K562 (cell line): ENCODE measurements at regions not wholly inside any gene's neighbourhood (a gene's known extent, or its start where the extent isn't known, plus 50 kb on each side); places are given as distances from the start of the nearest gene placed in this dataset.
A peak's percentile ranks its signal among the peaks of the same experiment; 100 is the strongest.

Experiments used
- ATAC-seq: fragments of 200-7000 bp; cut with Tn5 transposase; 3 replicates; pipeline ENCODE4 v1.9.1; 2020; ENCODE audit warnings: moderate library complexity
- BruUV-seq: library from RNA; stranded (reverse); fragments of 400-500 nt; replicated peaks from 2 replicates; lab custom pipeline; 2021; lab: Mats Ljungman, UMichigan
- CTCF ChIA-PET: fragments of 300-600 bp; formaldehyde crosslinking; extraction: SDS; loops from one replicate; lab custom pipeline; 2021; ENCODE audit warnings: low intra/inter-chr PET ratio; lab: Yijun Ruan, JAX
- POLR2A ChIA-PET: fragments of 300-600, 350-650 bp; sonication (Branson Sonifier 250); formaldehyde crosslinking; extraction: SDS; loops from one replicate; lab custom pipeline; 2021; ENCODE audit warnings: antibody characterized with exemption, inconsistent platforms; lab: Yijun Ruan, JAX
- DNase-seq, 4 experiments: peaks; one replicate each; pipeline versions ENCODE4 v3.0.0 to v3.0.0-alpha.2; 2011 to 2018; ENCODE audit warnings: low spot score in 3 of 4, mixed read lengths in 3 of 4; ENCODE audit errors: extremely low read depth in 1 of 4
- FAIRE-seq: peaks from 2 replicates; lab custom pipeline; 2011; peaks lifted over from hg19 to GRCh38; lab: Jason Lieb, UNC
- H2AFZ ChIP-seq: 2 replicates; pipeline ENCODE4 v1.6.0; 2011; ENCODE audit warnings: low read depth, low read length, control low read depth, inconsistent platforms
- H3K27ac ChIP-seq: fragments of 200-600 bp; 3 replicates; pipeline ENCODE4 v1.8.0; 2011; ENCODE audit warnings: low read depth, mild to moderate bottlenecking, control low read depth, inconsistent platforms, low read length, moderate library complexity, mixed read lengths; ENCODE audit errors: extremely low read depth
- H3K27me3 ChIP-seq, 2 experiments: fragments of 300-600 bp in 1 of 2; 2 replicates in 1 of 2; 3 replicates in 1 of 2; pipeline versions ENCODE4 v1.6.0 to v1.8.0; 2011; ENCODE audit warnings: inconsistent platforms in 2 of 2, low read length in 2 of 2, mild to moderate bottlenecking in 1 of 2, mixed read lengths in 1 of 2, moderate library complexity in 1 of 2; ENCODE audit not compliant: control insufficient read depth in 2 of 2, insufficient read depth in 2 of 2
- H3K36me3 ChIP-seq: fragments of 300-600 bp; 3 replicates; pipeline ENCODE4 v1.8.0; 2011; ENCODE audit warnings: mild to moderate bottlenecking, low read length, inconsistent platforms; ENCODE audit not compliant: control insufficient read depth, insufficient read depth
- H3K4me1 ChIP-seq, 2 experiments: fragments of 200-600 bp in 1 of 2; replicated peaks in 1 of 2; 2 replicates in 1 of 2; 3 replicates in 1 of 2; pipeline versions ENCODE4 v1.5.1 to v1.8.0; 2011; ENCODE audit warnings: inconsistent platforms in 2 of 2, low read length in 2 of 2, mild to moderate bottlenecking in 1 of 2, mixed read lengths in 1 of 2, moderate library complexity in 1 of 2; ENCODE audit not compliant: control insufficient read depth in 2 of 2, insufficient read depth in 2 of 2
- H3K4me2 ChIP-seq: 2 replicates; pipeline ENCODE4 v1.6.1; 2011; ENCODE audit warnings: low read length, control low read depth, inconsistent platforms, mixed read lengths; ENCODE audit not compliant: insufficient read depth
- H3K4me3 ChIP-seq: fragments of 200-600 bp; sonication (generic), shearing (Covaris generic); 2 replicates; pipeline ENCODE4 v1.5.1; 2016; ENCODE audit warnings: control low read depth, inconsistent platforms
- H3K79me2 ChIP-seq: fragments of 200-600 bp; 3 replicates; pipeline ENCODE4 v1.8.0; 2011; ENCODE audit warnings: low read length, inconsistent platforms; ENCODE audit not compliant: control insufficient read depth, insufficient read depth
- H3K9ac ChIP-seq, 2 experiments: 2 replicates each; pipeline versions ENCODE4 v1.6.0 to v1.6.1; 2011; ENCODE audit warnings: low read depth in 2 of 2, low read length in 2 of 2, control low read depth in 1 of 2, inconsistent platforms in 1 of 2, mild to moderate bottlenecking in 1 of 2, mixed read lengths in 1 of 2; ENCODE audit not compliant: insufficient read depth in 1 of 2
- H3K9me1 ChIP-seq: one replicate; pipeline ENCODE4 v1.6.0; 2011; ENCODE audit warnings: inconsistent platforms, mild to moderate bottlenecking, low read length, moderate library complexity; ENCODE audit not compliant: control insufficient read depth, insufficient read depth
- H3K9me3 ChIP-seq: replicated peaks from 2 replicates; pipeline ENCODE4 v1.5.1; 2011; ENCODE audit warnings: low read depth, low read length, inconsistent platforms; ENCODE audit not compliant: control insufficient read depth, insufficient read depth
- H4K20me1 ChIP-seq: replicated peaks from 2 replicates; pipeline ENCODE4 v1.6.1; 2011; ENCODE audit warnings: low read length, inconsistent platforms, mixed read lengths; ENCODE audit not compliant: control insufficient read depth, insufficient read depth
- MCM2 ChIP-seq: fragments of 450-650 bp; IDR thresholded peaks from 2 replicates; pipeline ENCODE4 v1.6.1; 2017; ENCODE audit warnings: low read depth, mild to moderate bottlenecking
- SIX5 ChIP-seq, 2 experiments: IDR thresholded peaks; 2 replicates each; pipeline ENCODE4 v1.6.1; 2011; ENCODE audit warnings: low read length in 2 of 2, borderline replicate concordance in 1 of 2, low read depth in 1 of 2, mild to moderate bottlenecking in 1 of 2, moderate library complexity in 1 of 2; ENCODE audit not compliant: insufficient read depth in 1 of 2
- WGBS: fragments of 100-300 bp; shearing (Covaris generic); methylation state at CpG from one replicate; pipeline ENCODE4 v1.1.6; 2016; ENCODE audit warnings: low coverage, mixed read lengths; ENCODE audit not compliant: insufficient coverage; ENCODE audit errors: missing lambda C conversion rate; 5-methylcytosine and 5-hydroxymethylcytosine counted together
- in situ Hi-C: fragments of 300-500 bp; cut with MboI; formaldehyde crosslinking; loops from 4 replicates; pipeline ENCODE4 v1.15.0; 2018; ENCODE audit warnings: inconsistent platforms, mixed read lengths
- intact Hi-C: fragments of 100-400 bp; cut with micrococcal nuclease; formaldehyde crosslinking; loops from 2 replicates; pipeline ENCODE4 v1.14.2; 2022
- TF ChIP-seq, protein P1 (sequence below), 2 experiments: fragments of 450-650 bp in 1 of 2; sonication (generic) in 1 of 2; formaldehyde crosslinking in 1 of 2; IDR thresholded peaks in 1 of 2; conservative IDR thresholded peaks in 1 of 2; 2 replicates each; pipeline versions ENCODE4 v1.6.1 to v1.8.1; 2016 to 2023; ENCODE audit warnings: mild to moderate bottlenecking in 2 of 2, moderate library complexity in 2 of 2, inconsistent platforms in 1 of 2, missing genetic modification reagents in 1 of 2
- TF ChIP-seq, protein P2 (sequence below): fragments of 250-450 bp; sonication (Bioruptor Pico); IDR thresholded peaks from 2 replicates; pipeline ENCODE4 v1.8.0; 2021; ENCODE audit warnings: moderate library complexity, mild to moderate bottlenecking, inconsistent platforms
- TF ChIP-seq, protein P3 (sequence below), 2 experiments: fragments of 450-650 bp; formaldehyde crosslinking in 1 of 2; IDR thresholded peaks; 2 replicates each; pipeline versions ENCODE4 v1.4.0 to v1.6.1; 2014 to 2020; ENCODE audit warnings: mild to moderate bottlenecking in 2 of 2, borderline replicate concordance in 1 of 2, low read depth in 1 of 2

DNA sequence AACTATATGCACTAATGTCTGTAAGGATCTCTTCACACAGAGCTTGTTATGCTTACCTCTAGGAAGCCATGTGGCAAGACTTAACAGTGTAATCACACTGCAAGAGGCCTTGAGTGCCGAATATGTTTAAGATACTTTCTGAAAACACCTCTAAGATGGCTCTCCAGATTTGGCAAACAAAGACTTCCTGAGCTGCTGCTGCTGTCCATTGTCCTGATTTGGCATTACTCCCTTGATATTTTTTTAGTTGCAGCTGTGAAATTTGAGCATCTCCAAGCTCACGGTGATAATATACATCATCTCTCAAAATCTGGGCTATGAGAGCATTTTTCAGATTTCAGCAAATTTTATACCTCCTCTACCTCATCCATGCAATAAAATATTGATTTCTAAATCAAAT lies 384.5 kb upstream of the CDH6 start:
- in situ Hi-C loops = no loop called here
- intact Hi-C loops = no loop called here
- H3K9ac ChIP-seq = no peak overlapping the region
- H3K36me3 ChIP-seq = no peaks in the 10 kb centered on the region
- H2AFZ ChIP-seq = no peak overlapping the region
- no TSS peak for BruUV-seq
- H3K79me2 ChIP-seq = no peaks in the 10 kb centered on the region
- no peaks in the 10 kb centered on the region for H3K4me1 ChIP-seq
- ChIA-PET CTCF (no interaction called here), POLR2A (interaction anchor here (0.6 kb wide), 1 partner anchor 960 kb away, joined by 3 read pairs; no protein-coding TSS in a partner anchor)
- no peak overlapping the region for H3K4me3 ChIP-seq
- 0% methylated on average over 2 of the region's 2 CpGs for WGBS
- no peaks in the 10 kb centered on the region for H3K27me3 ChIP-seq
- ATAC-seq = no peak
- H3K4me2 ChIP-seq = no peak overlapping the region
- no peak for DNase-seq
- no peaks in the 10 kb centered on the region; the same call in 1 of the 2 replicates for H3K9me3 ChIP-seq
- no peak overlapping the region for H3K27ac ChIP-seq
- no peaks in the 10 kb centered on the region for H4K20me1 ChIP-seq
- TF ChIP-seq SIX5 (IDR thresholded peaks at IDR 0.05; ENCODE audit: borderline replicate concordance in 1 of 2, insufficient read depth in 1 of 2, low read depth in 1 of 2, low read length in 2 of 2) (no peak), MCM2 (no peak)
- TF ChIP-seq, protein P1, sequence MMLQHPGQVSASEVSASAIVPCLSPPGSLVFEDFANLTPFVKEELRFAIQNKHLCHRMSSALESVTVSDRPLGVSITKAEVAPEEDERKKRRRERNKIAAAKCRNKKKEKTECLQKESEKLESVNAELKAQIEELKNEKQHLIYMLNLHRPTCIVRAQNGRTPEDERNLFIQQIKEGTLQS (IDR thresholded peaks at IDR 0.05) = no peak
- TF ChIP-seq, protein P1 (CRISPR knock-in tag; conservative IDR thresholded peaks at IDR 0.05) = no peak
- TF ChIP-seq, protein P2, sequence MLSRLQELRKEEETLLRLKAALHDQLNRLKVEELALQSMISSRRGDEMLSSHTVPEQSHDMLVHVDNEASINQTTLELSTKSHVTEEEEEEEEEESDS (CRISPR knock-in tag) = no peak
- TF ChIP-seq, protein P3, sequence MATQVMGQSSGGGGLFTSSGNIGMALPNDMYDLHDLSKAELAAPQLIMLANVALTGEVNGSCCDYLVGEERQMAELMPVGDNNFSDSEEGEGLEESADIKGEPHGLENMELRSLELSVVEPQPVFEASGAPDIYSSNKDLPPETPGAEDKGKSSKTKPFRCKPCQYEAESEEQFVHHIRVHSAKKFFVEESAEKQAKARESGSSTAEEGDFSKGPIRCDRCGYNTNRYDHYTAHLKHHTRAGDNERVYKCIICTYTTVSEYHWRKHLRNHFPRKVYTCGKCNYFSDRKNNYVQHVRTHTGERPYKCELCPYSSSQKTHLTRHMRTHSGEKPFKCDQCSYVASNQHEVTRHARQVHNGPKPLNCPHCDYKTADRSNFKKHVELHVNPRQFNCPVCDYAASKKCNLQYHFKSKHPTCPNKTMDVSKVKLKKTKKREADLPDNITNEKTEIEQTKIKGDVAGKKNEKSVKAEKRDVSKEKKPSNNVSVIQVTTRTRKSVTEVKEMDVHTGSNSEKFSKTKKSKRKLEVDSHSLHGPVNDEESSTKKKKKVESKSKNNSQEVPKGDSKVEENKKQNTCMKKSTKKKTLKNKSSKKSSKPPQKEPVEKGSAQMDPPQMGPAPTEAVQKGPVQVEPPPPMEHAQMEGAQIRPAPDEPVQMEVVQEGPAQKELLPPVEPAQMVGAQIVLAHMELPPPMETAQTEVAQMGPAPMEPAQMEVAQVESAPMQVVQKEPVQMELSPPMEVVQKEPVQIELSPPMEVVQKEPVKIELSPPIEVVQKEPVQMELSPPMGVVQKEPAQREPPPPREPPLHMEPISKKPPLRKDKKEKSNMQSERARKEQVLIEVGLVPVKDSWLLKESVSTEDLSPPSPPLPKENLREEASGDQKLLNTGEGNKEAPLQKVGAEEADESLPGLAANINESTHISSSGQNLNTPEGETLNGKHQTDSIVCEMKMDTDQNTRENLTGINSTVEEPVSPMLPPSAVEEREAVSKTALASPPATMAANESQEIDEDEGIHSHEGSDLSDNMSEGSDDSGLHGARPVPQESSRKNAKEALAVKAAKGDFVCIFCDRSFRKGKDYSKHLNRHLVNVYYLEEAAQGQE (IDR thresholded peaks at IDR 0.05; ENCODE audit: borderline replicate concordance) = peak; percentile 44
- TF ChIP-seq, protein P3 (CRISPR knock-in tag; IDR thresholded peaks at IDR 0.05; ENCODE audit: low read depth) = no peak
- no peaks in the 10 kb centered on the region for H3K9me1 ChIP-seq
- no peak for FAIRE-seq
